H1 (cell line): ENCODE measurements at regions not wholly inside any gene's neighbourhood (a gene's known extent, or its start where the extent isn't known, plus 50 kb on each side); places are given as distances from the start of the nearest gene placed in this dataset.

Experiments used
- HDAC6 ChIP-seq: IDR thresholded peaks from one replicate; pipeline ENCODE4 v1.7.1; 2012; ENCODE audit warnings: low read depth, mild to moderate bottlenecking, inconsistent platforms, low read length, moderate library complexity
- POLR2A ChIP-seq, 2 experiments: IDR thresholded peaks; 1 replicate in 1 of 2; 2 replicates in 1 of 2; pipeline ENCODE4 v1.6.1; 2011; ENCODE audit warnings: low read depth in 2 of 2, low read length in 2 of 2, mild to moderate bottlenecking in 2 of 2; ENCODE audit errors: control extremely low read depth in 1 of 2
- RFX5 ChIP-seq: IDR thresholded peaks from 2 replicates; pipeline ENCODE4 v1.6.1; 2011; ENCODE audit warnings: low read depth, low read length, improper control_type of control experiment, borderline replicate concordance
- SP1 ChIP-seq: IDR thresholded peaks from 2 replicates; pipeline ENCODE4 v1.6.1; 2011; ENCODE audit warnings: low read depth, low read length
- TF ChIP-seq, protein P1 (sequence below), 3 experiments: IDR thresholded peaks; 1 replicate in 2 of 3; 2 replicates in 1 of 3; pipeline versions ENCODE4 v1.5.1 to v1.6.1; 2011; ENCODE audit warnings: low read length in 3 of 3, mild to moderate bottlenecking in 3 of 3, inconsistent platforms in 2 of 3, low read depth in 1 of 3, moderate library complexity in 1 of 3; ENCODE audit not compliant: insufficient read depth in 1 of 3; ENCODE audit errors: control extremely low read depth in 1 of 3
- TF ChIP-seq, protein P2 (sequence below): IDR thresholded peaks from 2 replicates; pipeline ENCODE4 v1.6.1; 2012; ENCODE audit warnings: inconsistent platforms

DNA sequence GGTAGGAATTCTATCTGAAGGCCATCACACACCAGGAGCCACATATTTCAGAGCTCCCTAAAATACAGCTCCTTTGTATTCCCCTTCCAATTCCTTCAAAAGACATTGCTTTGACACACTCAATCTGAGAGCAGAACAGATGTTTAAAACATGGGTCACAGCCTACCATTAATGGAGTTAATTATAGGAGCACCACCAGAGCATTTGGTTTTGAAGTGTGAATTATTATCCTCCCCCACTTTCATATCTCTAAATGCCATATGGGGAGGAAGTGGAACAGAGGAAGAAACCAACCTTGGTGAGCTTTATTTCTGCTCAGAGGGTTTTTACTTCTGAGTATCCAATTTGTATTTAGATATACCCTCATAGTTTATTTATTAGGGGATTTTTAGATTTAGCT is 50.7 kb upstream of the TNFRSF21 start:
- TF ChIP-seq RFX5 = no peak
- no peak for TF ChIP-seq POLR2A (IDR thresholded peaks at IDR 0.05; ENCODE audit: control extremely low read depth in 1 of 2, low read depth in 2 of 2, low read length in 2 of 2)
- TF ChIP-seq, protein P1, sequence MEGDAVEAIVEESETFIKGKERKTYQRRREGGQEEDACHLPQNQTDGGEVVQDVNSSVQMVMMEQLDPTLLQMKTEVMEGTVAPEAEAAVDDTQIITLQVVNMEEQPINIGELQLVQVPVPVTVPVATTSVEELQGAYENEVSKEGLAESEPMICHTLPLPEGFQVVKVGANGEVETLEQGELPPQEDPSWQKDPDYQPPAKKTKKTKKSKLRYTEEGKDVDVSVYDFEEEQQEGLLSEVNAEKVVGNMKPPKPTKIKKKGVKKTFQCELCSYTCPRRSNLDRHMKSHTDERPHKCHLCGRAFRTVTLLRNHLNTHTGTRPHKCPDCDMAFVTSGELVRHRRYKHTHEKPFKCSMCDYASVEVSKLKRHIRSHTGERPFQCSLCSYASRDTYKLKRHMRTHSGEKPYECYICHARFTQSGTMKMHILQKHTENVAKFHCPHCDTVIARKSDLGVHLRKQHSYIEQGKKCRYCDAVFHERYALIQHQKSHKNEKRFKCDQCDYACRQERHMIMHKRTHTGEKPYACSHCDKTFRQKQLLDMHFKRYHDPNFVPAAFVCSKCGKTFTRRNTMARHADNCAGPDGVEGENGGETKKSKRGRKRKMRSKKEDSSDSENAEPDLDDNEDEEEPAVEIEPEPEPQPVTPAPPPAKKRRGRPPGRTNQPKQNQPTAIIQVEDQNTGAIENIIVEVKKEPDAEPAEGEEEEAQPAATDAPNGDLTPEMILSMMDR (IDR thresholded peaks at IDR 0.05; ENCODE audit: control extremely low read depth in 1 of 3, insufficient read depth in 1 of 3, low read depth in 1 of 3, low read length in 3 of 3) = no peak
- TF ChIP-seq, protein P2, sequence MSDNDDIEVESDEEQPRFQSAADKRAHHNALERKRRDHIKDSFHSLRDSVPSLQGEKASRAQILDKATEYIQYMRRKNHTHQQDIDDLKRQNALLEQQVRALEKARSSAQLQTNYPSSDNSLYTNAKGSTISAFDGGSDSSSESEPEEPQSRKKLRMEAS = no peak
- TF ChIP-seq SP1 = no peak
- no peak for TF ChIP-seq HDAC6
